ENCODE measurements at regions not wholly inside any gene's neighbourhood (a gene's known extent, or its start where the extent isn't known, plus 50 kb on each side); places are given as distances from the start of the nearest gene placed in this dataset.

- DNase-seq (ENCODE audit: low read depth, low spot score) = no peak
- H3K27me3 ChIP-seq (replicated peaks in 1 of 2; ENCODE audit: control insufficient read depth in 2 of 2, insufficient read depth in 2 of 2, low read length in 1 of 2) = no peaks in the 10 kb centered on the region
- SMC1A ChIA-PET (ENCODE audit: uncharacterized antibody, unreplicated experiment) = no interaction called here
- no peaks in the 10 kb centered on the region for H4K20me1 ChIP-seq (ENCODE audit: control insufficient read depth, insufficient read depth)
- H3K9me3 ChIP-seq (replicated peaks; ENCODE audit: control insufficient read depth, insufficient read depth, low read length) = no peaks in the 10 kb centered on the region; the same call in 2 of the 3 replicates
- in situ Hi-C loops (cut with MboI) (no loop called here), intact Hi-C loops (cut with micrococcal nuclease; ENCODE audit: unreplicated experiment) (loop anchor here (5.0 to 10.0 kb wide), 3 partner anchors 94 to 206 kb away; partner anchors contain the start of gene BCOR)
- no peaks in the 10 kb centered on the region for H3K79me2 ChIP-seq (ENCODE audit: control insufficient read depth, insufficient read depth, low read length)
- CTCF ChIA-PET = no interaction called here
- BruUV-seq (replicated peaks) = no TSS peak
- POLR2A ChIA-PET = no interaction called here
- no peak overlapping the region for H3K27ac ChIP-seq (ENCODE audit: control insufficient read depth, insufficient read depth)
- RAD21 ChIA-PET (ENCODE audit: unreplicated experiment) = no interaction called here
- H3K4me2 ChIP-seq (ENCODE audit: control insufficient read depth, insufficient read depth) = no peak overlapping the region
- peaks cover 14% of the 10 kb centered on the region for H3K4me1 ChIP-seq (ENCODE audit: control insufficient read depth, insufficient read depth, low read length)
- no peak for ATAC-seq
- H3K4me3 ChIP-seq = no peak overlapping the region
- H3K9ac ChIP-seq (ENCODE audit: control insufficient read depth, insufficient read depth, low read length) = no peak overlapping the region
- WGBS (ENCODE audit: insufficient coverage, insufficient replicate concordance, low lambda C conversion rate, missing lambda C conversion rate) = 46% methylated on average over 4 of the region's 7 CpGs
- no peak for FAIRE-seq
- H3K36me3 ChIP-seq (ENCODE audit: control insufficient read depth in 2 of 2, insufficient read depth in 2 of 2, low read length in 1 of 2) = no peaks in the 10 kb centered on the region
- no peak overlapping the region for H2AFZ ChIP-seq (ENCODE audit: control insufficient read depth, low read depth, low read length)
- TF ChIP-seq ZBTB11 (CRISPR knock-in tag; IDR thresholded peaks at IDR 0.05) = no peak
- no peak for TF ChIP-seq RELA (IDR thresholded peaks at IDR 0.05; ENCODE audit: borderline replicate concordance, partially characterized antibody)
- no peak for TF ChIP-seq BCL11A (IDR thresholded peaks at IDR 0.05; ENCODE audit: low read depth, low read length)
- TF ChIP-seq SMAD1 (IDR thresholded peaks at IDR 0.05; ENCODE audit: low read depth, partially characterized antibody) = no peak
- TF ChIP-seq ZBTB4 (CRISPR knock-in tag; IDR thresholded peaks at IDR 0.05) = no peak
- no peak for TF ChIP-seq SUPT20H (IDR thresholded peaks at IDR 0.05; ENCODE audit: borderline replicate concordance, control insufficient read depth, low read depth, low read length)
- TF ChIP-seq STAT1 (conservative IDR thresholded peaks at IDR 0.05) = no peak
- no peak for TF ChIP-seq SIX5 (IDR thresholded peaks at IDR 0.05; ENCODE audit: low read depth, low read length, severe bottlenecking)
- TF ChIP-seq PBX3 (IDR thresholded peaks at IDR 0.05; ENCODE audit: insufficient replicate concordance, low read depth, low read length) = no peak
- no peak for TF ChIP-seq TBL1XR1 (IDR thresholded peaks at IDR 0.05; ENCODE audit: low read depth, low read length)
- TF ChIP-seq IRF5 (IDR thresholded peaks at IDR 0.05; ENCODE audit: borderline replicate concordance) = no peak
- TF ChIP-seq MLLT1 (IDR thresholded peaks at IDR 0.05) = no peak
- no peak for TF ChIP-seq ZZZ3 (IDR thresholded peaks at IDR 0.05; ENCODE audit: control insufficient read depth, insufficient read length, low read depth)
- no peak for TF ChIP-seq NRF1 (conservative IDR thresholded peaks at IDR 0.05; ENCODE audit: low read depth, low read length)
Observed at GRCh38 chrX:40265936-40266335, 168.2 kb upstream of the BCOR start.
